ENCODE measurements at regions not wholly inside any gene's neighbourhood (a gene's known extent, or its start where the extent isn't known, plus 50 kb on each side); places are given as distances from the start of the nearest gene placed in this dataset.
"Not testable (repeated sequence)": the region's sequence is repeated elsewhere in the genome, so short reads cannot be mapped to it uniquely, and the experiment has no call there.

DNA sequence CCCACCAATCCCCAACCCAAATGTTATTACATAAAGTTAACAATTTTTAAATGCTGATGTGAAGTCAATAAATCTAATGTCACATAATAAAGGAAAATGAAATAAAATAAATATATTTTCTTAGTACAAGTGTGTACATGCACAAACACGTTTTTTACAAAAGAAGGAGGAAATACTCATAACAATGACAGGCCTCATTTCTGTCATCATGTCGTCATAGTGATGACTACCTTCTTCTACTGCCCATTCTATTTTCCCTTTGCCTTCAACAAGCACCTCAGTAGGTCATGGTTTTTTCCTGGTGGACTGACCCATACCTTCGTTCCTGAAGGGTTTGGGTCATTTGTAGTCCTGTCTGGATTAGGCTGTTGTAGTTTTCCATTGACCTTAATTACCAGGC is 185.3 kb upstream of the IPO5 start:
- H3K27ac ChIP-seq = no peak overlapping the region
- no peak for DNase-seq (ENCODE audit: low read depth, low spot score)

GRCh38 chr13:97770231-97770630 is 183.2 kb upstream of the IPO5 start:
- DNase-seq (ENCODE audit: low read depth, low spot score); H3K27ac ChIP-seq: not testable (repeated sequence)

DNA sequence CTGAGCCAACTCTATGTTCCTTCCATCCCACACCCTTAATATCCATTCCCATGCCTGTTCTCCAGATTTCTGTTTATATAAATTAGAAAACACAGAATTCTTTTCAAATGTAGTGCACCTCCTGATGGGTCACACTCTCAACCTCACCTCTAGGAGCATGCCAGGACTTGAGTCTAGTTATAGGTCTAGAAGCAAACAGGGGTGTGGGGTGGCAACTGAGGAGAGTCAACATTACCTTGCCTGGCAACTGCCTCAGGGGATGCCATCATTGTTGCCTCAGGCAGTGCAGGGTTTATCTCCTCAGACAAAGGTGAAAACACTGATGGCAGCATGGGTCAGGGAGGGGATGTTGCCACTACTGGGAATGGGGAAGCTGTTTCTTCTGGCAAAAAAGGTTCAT is 181.0 kb upstream of the IPO5 start:
- not testable (repeated sequence) for H3K27ac ChIP-seq
- peak; percentile 8 for DNase-seq (ENCODE audit: low read depth, low spot score)

DNA sequence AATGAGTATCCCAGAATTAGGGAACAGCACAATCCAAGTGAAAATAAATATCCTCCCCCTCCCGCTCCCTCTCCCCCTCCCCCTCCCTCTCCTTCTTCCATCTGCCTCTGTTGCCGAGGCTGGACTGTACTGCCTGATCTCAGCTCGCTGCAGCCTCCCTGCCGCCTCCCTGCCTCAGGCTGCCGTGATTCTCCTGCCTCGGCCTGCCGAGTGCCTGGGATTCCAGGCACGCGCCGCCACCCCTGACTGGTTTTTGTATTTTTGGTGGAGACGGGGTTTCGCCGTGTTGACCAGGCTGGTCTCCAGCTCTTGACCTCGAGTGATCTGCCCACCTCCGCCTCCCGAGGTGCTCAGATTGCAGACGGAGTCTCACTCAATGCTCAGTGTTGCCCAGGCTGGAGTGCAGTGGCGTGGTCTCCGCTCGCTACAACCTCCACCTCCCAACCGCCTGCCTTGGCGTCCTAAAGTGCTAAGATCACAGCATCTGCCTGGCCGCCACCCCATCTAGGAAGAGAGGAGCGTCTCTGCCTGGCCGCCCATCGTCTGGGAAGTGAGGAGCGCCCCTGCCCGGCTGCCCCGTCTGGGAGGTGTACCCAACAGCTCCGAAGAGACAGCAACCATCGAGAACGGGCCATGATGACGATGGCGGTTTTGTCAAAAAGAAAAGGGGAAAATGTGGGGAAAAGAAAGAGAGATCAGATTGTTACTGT is 178.9 kb upstream of the IPO5 start:
- not testable (repeated sequence) for DNase-seq (ENCODE audit: low read depth, low spot score); H3K27ac ChIP-seq

DNA sequence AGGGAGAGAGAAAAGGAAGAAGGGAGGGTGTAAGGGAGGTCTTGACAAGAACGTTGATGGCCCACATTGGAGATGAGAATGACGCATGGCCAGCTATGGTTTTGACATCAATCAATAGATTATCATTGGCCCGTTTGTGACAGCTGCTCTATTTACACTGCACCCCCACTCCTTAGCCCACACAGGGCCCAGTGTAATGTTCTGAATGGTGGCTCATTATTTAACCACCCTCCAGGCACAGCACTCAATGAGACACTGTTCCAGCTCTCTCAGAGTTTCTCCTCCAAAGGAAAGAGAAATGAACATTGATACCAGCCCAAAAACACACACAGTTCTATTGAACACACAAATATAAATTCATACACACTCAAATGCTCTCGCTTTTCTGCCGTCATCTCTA is 173.0 kb upstream of the IPO5 start:
- no peak overlapping the region for H3K27ac ChIP-seq
- no peak for DNase-seq (ENCODE audit: low read depth, low spot score)

GRCh38 chr13:97781891-97782305 is 171.6 kb upstream of the IPO5 start:
- H3K27ac ChIP-seq = no peak overlapping the region
- no peak for DNase-seq (ENCODE audit: low read depth, low spot score)

DNA sequence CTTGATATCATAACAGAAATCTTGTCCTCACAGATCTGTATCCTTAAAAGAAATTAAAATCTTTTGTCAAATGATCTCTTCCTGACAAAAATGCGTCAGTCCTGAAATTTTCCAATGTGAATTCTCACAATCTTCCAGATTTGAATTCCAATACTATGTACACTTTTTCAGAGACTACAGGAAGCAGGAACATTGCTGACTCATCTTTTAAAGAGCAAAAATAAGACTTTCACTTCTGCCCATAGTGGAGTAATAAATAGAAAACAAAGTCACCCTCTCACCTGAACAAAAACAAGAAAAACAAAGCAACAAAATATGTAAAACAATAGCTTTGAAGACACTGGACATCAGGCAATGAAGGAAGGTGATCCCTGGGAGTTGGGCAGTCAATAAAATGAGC is 167.0 kb upstream of the IPO5 start:
- H3K27ac ChIP-seq = no peak overlapping the region
- DNase-seq (ENCODE audit: low read depth, low spot score) = no peak

- DNase-seq (ENCODE audit: low read depth, low spot score) = no peak
- H3K27ac ChIP-seq = no peak overlapping the region
These were observed 155.9 kb upstream of the IPO5 start for GRCh38 chr13:97797553-97797952.

- H3K27ac ChIP-seq = no peak overlapping the region
- DNase-seq (ENCODE audit: low read depth, low spot score) = no peak
These were observed 155.2 kb upstream of the IPO5 start for GRCh38 chr13:97798171-97798821.

- no peak for DNase-seq (ENCODE audit: low read depth, low spot score)
- no peak overlapping the region for H3K27ac ChIP-seq
These were observed 154.6 kb upstream of the IPO5 start for GRCh38 chr13:97798836-97799235.

- no peak overlapping the region for H3K27ac ChIP-seq
- no peak for DNase-seq (ENCODE audit: low read depth, low spot score)
These were observed 151.3 kb upstream of the IPO5 start for GRCh38 chr13:97802213-97802612.

- no peak for DNase-seq (ENCODE audit: low read depth, low spot score)
- H3K27ac ChIP-seq = no peak overlapping the region
These were observed 143.9 kb upstream of the IPO5 start for GRCh38 chr13:97809576-97809975.

DNA sequence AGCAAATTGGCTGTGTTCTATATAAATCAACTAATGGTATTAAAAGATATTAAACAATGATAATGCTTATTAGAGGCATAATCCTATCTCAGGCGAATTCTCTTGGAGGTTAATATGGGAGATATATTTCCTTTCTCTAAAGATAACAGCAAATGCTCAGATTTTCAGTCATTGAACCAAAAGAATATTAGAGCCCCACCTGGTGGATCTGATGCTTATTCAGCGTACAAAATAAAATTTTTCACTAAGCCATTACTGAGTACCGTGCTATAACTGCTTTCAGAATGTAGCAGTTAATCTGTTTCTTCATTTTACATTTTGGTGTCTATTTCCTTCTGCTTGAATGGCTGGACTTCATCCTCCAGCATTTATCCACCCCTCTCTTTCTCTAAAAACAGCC is 143.3 kb upstream of the IPO5 start:
- DNase-seq (ENCODE audit: low read depth, low spot score) = no peak
- H3K27ac ChIP-seq = no peak overlapping the region

- DNase-seq (ENCODE audit: low read depth, low spot score) = no peak
- H3K27ac ChIP-seq = no peak overlapping the region
These were observed 131.1 kb upstream of the IPO5 start for GRCh38 chr13:97822377-97822776.

- DNase-seq (ENCODE audit: low read depth, low spot score) = no peak
- H3K27ac ChIP-seq = no peak overlapping the region
These were observed 127.0 kb upstream of the IPO5 start for GRCh38 chr13:97826421-97827012.

GRCh38 chr13:97834250-97834649 is 119.2 kb upstream of the IPO5 start:
- DNase-seq (ENCODE audit: low read depth, low spot score) = no peak
- no peak overlapping the region for H3K27ac ChIP-seq

DNA sequence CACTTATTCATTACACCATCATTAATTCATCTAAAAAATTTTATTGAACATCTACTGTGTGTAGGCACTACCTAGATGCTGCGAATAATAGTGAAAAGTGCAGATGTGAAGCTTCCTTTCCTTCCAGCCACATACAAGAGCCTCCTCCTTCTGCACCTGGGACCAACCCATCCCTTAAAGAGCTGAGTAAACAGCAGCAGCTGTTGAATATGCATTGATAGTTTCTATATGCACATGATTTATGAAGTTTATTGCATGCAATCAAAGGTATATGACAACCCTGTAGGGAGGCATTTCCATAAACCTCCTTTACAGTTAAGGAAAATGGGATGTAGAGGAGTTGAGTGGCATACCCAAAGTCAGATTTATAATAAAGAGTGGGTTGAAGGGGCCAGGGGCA is 110.3 kb upstream of the IPO5 start:
- DNase-seq (ENCODE audit: low read depth, low spot score) = no peak
- H3K27ac ChIP-seq = no peak overlapping the region

GRCh38 chr13:97844151-97844550 is 109.3 kb upstream of the IPO5 start:
- no peak for DNase-seq (ENCODE audit: low read depth, low spot score)
- H3K27ac ChIP-seq = no peak overlapping the region

DNA sequence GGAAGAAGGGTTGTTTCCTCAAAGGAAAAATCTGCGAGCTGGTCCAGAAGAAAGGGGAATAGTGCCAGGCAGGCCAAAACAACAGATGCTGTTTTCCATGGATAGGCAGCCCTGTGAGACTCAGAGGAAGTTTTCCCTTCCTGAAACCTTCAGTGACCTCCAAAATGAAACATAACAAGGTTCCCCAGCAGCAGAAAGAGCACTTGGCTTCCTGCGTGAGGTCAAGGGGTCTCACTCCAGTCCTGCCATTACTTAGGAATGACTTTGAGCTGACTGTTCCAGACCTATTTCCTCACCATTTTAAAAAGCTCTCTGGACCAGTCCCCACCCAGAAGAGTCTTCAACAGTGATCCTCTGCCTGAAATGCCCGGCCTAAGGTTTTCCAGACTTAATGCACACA is 104.6 kb upstream of the IPO5 start:
- DNase-seq (ENCODE audit: low read depth, low spot score) = no peak
- no peak overlapping the region for H3K27ac ChIP-seq

- H3K27ac ChIP-seq = no peak overlapping the region
- DNase-seq (ENCODE audit: low read depth, low spot score) = no peak
These were observed 104.2 kb upstream of the IPO5 start for GRCh38 chr13:97849305-97849704.

DNA sequence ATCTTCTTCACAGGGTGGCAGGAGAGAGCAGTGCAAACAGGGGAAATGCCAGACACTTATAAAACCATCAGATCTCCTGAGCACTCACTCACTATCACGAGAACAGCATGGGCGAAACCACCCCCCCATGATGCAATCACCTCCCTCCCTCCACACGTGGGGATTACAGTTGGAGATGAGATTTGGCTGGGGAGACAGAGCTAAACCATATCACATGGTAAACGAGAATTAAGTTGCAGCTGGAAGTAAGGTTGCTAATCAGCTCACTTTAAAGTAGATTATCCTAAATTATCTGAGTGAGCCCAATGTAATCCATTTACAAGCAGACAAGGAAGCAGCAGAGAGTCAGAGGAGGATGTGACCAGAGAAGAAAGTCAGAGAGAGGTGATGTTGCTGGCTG is 102.2 kb upstream of the IPO5 start:
- DNase-seq (ENCODE audit: low read depth, low spot score) = no peak
- H3K27ac ChIP-seq = no peak overlapping the region
